Neural cell (in vitro differentiated cells): ENCODE measurements at regions not wholly inside any gene's neighbourhood (a gene's known extent, or its start where the extent isn't known, plus 50 kb on each side); places are given as distances from the start of the nearest gene placed in this dataset.

Source experiments
- H2AFZ ChIP-seq: fragments of 200-600, 300-800 bp; sonication (generic), shearing (Covaris generic); 2 replicates; pipeline ENCODE4 v1.6.0; 2014; ENCODE audit warnings: low read depth, mild to moderate bottlenecking, antibody characterized with exemption, low read length, moderate library complexity
- H3F3A ChIP-seq: fragments of 200-600 bp; shearing (Covaris generic); 2 replicates; pipeline ENCODE4 v1.6.1; 2016; ENCODE audit warnings: mild to moderate bottlenecking, moderate library complexity, mixed read lengths, antibody characterized with exemption, low read length; ENCODE audit not compliant: insufficient read depth, poor library complexity, severe bottlenecking
- H3K27ac ChIP-seq: fragments of 200-600, 300-800 bp; sonication (generic), shearing (Covaris generic); 2 replicates; pipeline ENCODE4 v1.5.1; 2014; ENCODE audit warnings: mild to moderate bottlenecking, low read length, moderate library complexity
- H3K27me3 ChIP-seq: fragments of 300-800, 200-600 bp; sonication (generic), shearing (Covaris generic); 2 replicates; pipeline ENCODE4 v1.6.0; 2014; ENCODE audit warnings: mild to moderate bottlenecking, low read depth, low read length, moderate library complexity; ENCODE audit not compliant: insufficient read depth
- H3K36me3 ChIP-seq: fragments of 300-800, 200-600 bp; sonication (generic), shearing (Covaris generic); 2 replicates; pipeline ENCODE4 v1.5.1; 2014; ENCODE audit warnings: mild to moderate bottlenecking, antibody characterized with exemption, low read length, moderate library complexity; ENCODE audit not compliant: insufficient read depth
- H3K4me2 ChIP-seq: fragments of 300-800, 200-600 bp; sonication (generic), shearing (Covaris generic); 2 replicates; pipeline ENCODE4 v1.6.0; 2014; ENCODE audit warnings: mild to moderate bottlenecking, low read length
- H3K4me3 ChIP-seq: fragments of 300-800, 200-600 bp; sonication (generic), shearing (Covaris generic); 2 replicates; pipeline ENCODE4 v1.5.1; 2014; ENCODE audit warnings: mild to moderate bottlenecking, low read length, moderate library complexity
- H3K79me2 ChIP-seq: fragments of 200-600 bp; shearing (Covaris generic); replicated peaks from 2 replicates; pipeline ENCODE4 v1.6.0; 2014; ENCODE audit warnings: mild to moderate bottlenecking, low read length, moderate library complexity; ENCODE audit not compliant: insufficient read depth
- H3K9ac ChIP-seq: fragments of 300-800, 200-600 bp; sonication (generic), shearing (Covaris generic); 2 replicates; pipeline ENCODE4 v1.6.1; 2016; ENCODE audit warnings: mild to moderate bottlenecking, low read length, mixed read lengths
- H3K9me2 ChIP-seq: fragments of 200-600 bp; shearing (Covaris generic); 2 replicates; pipeline ENCODE4 v1.6.1; 2016; ENCODE audit warnings: mild to moderate bottlenecking, low read length, mixed read lengths; ENCODE audit not compliant: insufficient read depth
- H3K9me3 ChIP-seq: fragments of 200-600, 300-800 bp; sonication (generic), shearing (Covaris generic); 2 replicates; pipeline ENCODE4 v1.6.1; 2016; ENCODE audit warnings: mild to moderate bottlenecking, mixed run types, low read length, moderate library complexity, mixed read lengths
- H4K20me1 ChIP-seq: fragments of 200-600 bp; shearing (Covaris generic); 2 replicates; pipeline ENCODE4 v1.6.1; 2016; ENCODE audit warnings: mild to moderate bottlenecking, mixed run types; ENCODE audit not compliant: insufficient read depth
- CTCF ChIP-seq: fragments of 450-650 bp; IDR thresholded peaks from 2 replicates; pipeline ENCODE4 v1.5.1; 2014; ENCODE audit warnings: antibody characterized with exemption, mild to moderate bottlenecking, moderate library complexity; ENCODE audit not compliant: poor library complexity, severe bottlenecking
- EP300 ChIP-seq: fragments of 450-650 bp; conservative IDR thresholded peaks from 2 replicates; pipeline ENCODE4 v1.6.1; 2014; ENCODE audit warnings: antibody characterized with exemption, mild to moderate bottlenecking, moderate library complexity; ENCODE audit not compliant: poor library complexity, severe bottlenecking
- EZH2 ChIP-seq: fragments of 200-600, 300-800 bp; shearing (Covaris generic), sonication (generic); IDR thresholded peaks from 2 replicates; pipeline ENCODE4 v1.6.1; 2014; ENCODE audit warnings: antibody characterized with exemption, low read length, borderline replicate concordance, mild to moderate bottlenecking; ENCODE audit not compliant: insufficient read depth, poor library complexity, severe bottlenecking
- MXI1 ChIP-seq: fragments of 450-650 bp; conservative IDR thresholded peaks from 2 replicates; pipeline ENCODE4 v1.6.1; 2014; ENCODE audit warnings: antibody characterized with exemption, mild to moderate bottlenecking; ENCODE audit not compliant: poor library complexity, severe bottlenecking
- POLR2AphosphoS5 ChIP-seq: IDR thresholded peaks from 2 replicates; pipeline ENCODE4 v1.6.1; 2012
- RAD21 ChIP-seq: fragments of 450-650 bp; conservative IDR thresholded peaks from 2 replicates; pipeline ENCODE4 v1.6.1; 2014; ENCODE audit warnings: antibody characterized with exemption, mild to moderate bottlenecking, moderate library complexity
- REST ChIP-seq: IDR thresholded peaks from 2 replicates; pipeline ENCODE4 v1.6.1; 2012; ENCODE audit warnings: borderline replicate concordance
- SMC3 ChIP-seq: fragments of 450-650 bp; conservative IDR thresholded peaks from 2 replicates; pipeline ENCODE4 v1.6.1; 2014; ENCODE audit warnings: antibody characterized with exemption, mild to moderate bottlenecking, moderate library complexity; ENCODE audit not compliant: poor library complexity
- TAF1 ChIP-seq: IDR thresholded peaks from 2 replicates; pipeline ENCODE4 v1.6.1; 2012; ENCODE audit warnings: low read depth

DNA sequence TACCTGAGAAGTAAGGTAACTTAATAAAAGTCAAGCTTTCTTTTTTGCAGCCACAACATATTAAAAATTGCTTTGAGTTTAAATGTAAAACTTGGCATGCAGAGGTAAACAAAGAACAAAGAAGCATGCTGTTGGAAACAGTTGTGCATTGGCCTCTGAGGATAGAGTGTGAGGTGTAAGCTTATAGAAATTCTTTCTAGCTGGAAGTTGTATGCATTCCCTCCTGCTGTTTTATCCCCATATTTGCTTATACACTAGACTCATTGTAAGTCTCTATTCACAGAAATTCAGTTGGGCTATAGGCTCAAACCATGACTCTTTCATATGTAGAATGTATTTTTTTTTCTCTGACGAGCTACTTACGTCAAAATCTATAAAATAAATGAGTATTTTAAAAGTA lies 316.3 kb downstream of the SLC6A15 start:
- Histone ChIP-seq H3K36me3 (no peaks in the 10 kb centered on the region), H3K4me3 (no peak overlapping the region), H3K9me2 (no peaks in the 10 kb centered on the region), H3K9me3 (no peaks in the 10 kb centered on the region), H3F3A (no peaks in the 10 kb centered on the region), H3K27ac (no peak overlapping the region), H3K4me2 (no peak overlapping the region), H3K79me2 (no peaks in the 10 kb centered on the region), H3K9ac (no peak overlapping the region), H4K20me1 (no peaks in the 10 kb centered on the region), H2AFZ (no peak overlapping the region), H3K27me3 (no peaks in the 10 kb centered on the region)
- TF ChIP-seq CTCF, result no peak
- TF ChIP-seq POLR2AphosphoS5, result no peak
- no peak for TF ChIP-seq TAF1
- no peak for TF ChIP-seq RAD21
- TF ChIP-seq SMC3, result no peak
- no peak for TF ChIP-seq EP300
- TF ChIP-seq MXI1, result no peak

GRCh38 chr12:84594157-84594556 lies 318.4 kb downstream of the SLC6A15 start:
- H3K79me2 ChIP-seq, result no peaks in the 10 kb centered on the region
- no peak overlapping the region for H2AFZ ChIP-seq
- no peaks in the 10 kb centered on the region for H3K9me3 ChIP-seq
- no peak overlapping the region for H3K4me2 ChIP-seq
- no peak overlapping the region for H3K4me3 ChIP-seq
- H4K20me1 ChIP-seq, result no peaks in the 10 kb centered on the region
- H3K36me3 ChIP-seq, result no peaks in the 10 kb centered on the region
- TF ChIP-seq MXI1, result no peak
- no peak for TF ChIP-seq CTCF
- TF ChIP-seq POLR2AphosphoS5, result no peak
- no peak for TF ChIP-seq EZH2
- TF ChIP-seq TAF1, result no peak
- no peak for TF ChIP-seq RAD21
- no peaks in the 10 kb centered on the region for H3K27me3 ChIP-seq
- no peaks in the 10 kb centered on the region for H3F3A ChIP-seq
- no peak overlapping the region for H3K27ac ChIP-seq
- no peaks in the 10 kb centered on the region for H3K9me2 ChIP-seq
- H3K9ac ChIP-seq, result no peak overlapping the region

DNA sequence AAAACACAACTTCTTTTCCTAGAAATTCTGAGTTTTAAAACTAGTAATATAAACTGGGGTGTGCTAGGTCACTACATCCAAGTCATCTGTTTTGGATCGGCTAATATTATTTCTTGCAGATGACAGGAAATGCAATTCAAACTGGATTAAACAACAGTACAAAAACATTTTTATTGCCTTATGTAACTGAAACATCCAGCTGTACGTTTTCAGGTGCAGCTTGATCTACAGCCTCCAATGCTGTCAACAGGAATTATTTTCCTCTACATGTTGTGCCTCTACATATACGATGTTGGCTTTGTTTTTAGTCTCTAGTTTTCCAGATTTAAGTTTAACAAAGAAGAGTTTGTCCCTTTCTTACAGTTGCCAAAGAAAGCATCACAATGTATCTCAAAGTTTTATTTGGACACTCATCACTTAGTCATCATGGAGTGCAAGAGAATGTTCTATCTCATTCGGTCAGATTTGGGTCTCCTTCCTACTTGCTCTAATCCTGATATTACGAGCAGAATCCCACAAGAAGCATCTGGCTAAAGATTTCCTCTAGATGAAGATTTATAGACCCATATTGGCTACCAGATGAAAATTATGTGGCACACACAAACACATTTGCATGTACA lies 326.7 kb downstream of the SLC6A15 start:
- Histone ChIP-seq H3K9ac (no peak overlapping the region), H2AFZ (no peak overlapping the region), H3K9me3 (no peaks in the 10 kb centered on the region), H3K36me3 (no peaks in the 10 kb centered on the region), H3F3A (no peaks in the 10 kb centered on the region), H3K4me3 (no peak overlapping the region), H3K79me2 (no peaks in the 10 kb centered on the region), H4K20me1 (no peaks in the 10 kb centered on the region), H3K27me3 (no peaks in the 10 kb centered on the region), H3K9me2 (no peaks in the 10 kb centered on the region), H3K27ac (no peak overlapping the region), H3K4me2 (no peak overlapping the region)
- TF ChIP-seq EP300, result no peak
- no peak for TF ChIP-seq MXI1
- no peak for TF ChIP-seq TAF1
- TF ChIP-seq POLR2AphosphoS5, result no peak
- no peak for TF ChIP-seq SMC3
- TF ChIP-seq EZH2, result no peak
- TF ChIP-seq REST, result no peak
- TF ChIP-seq CTCF, result no peak
- TF ChIP-seq RAD21, result no peak
